HEK293 (cell line): ENCODE measurements at regions not wholly inside any gene's neighbourhood (a gene's known extent, or its start where the extent isn't known, plus 50 kb on each side); places are given as distances from the start of the nearest gene placed in this dataset.

Source experiments
- CTCF ChIP-seq: fragments of 450-650 bp; formaldehyde crosslinking; IDR thresholded peaks from 2 replicates; pipeline ENCODE4 v1.5.1; 2016; ENCODE audit warnings: missing biosample characterization, missing genetic modification characterization
- GLI2 ChIP-seq: fragments of 450-650 bp; formaldehyde crosslinking; IDR thresholded peaks from 2 replicates; pipeline ENCODE4; 2017; ENCODE audit warnings: missing biosample characterization, missing genetic modification characterization, low read depth, borderline replicate concordance
- PBX3 ChIP-seq: sonication (generic); formaldehyde crosslinking; IDR thresholded peaks from 2 replicates; pipeline ENCODE4 v1.8.1; 2022; ENCODE audit warnings: mild to moderate bottlenecking, moderate library complexity, missing genetic modification reagents
- SCRT1 ChIP-seq: fragments of 450-650 bp; formaldehyde crosslinking; IDR thresholded peaks from 2 replicates; pipeline ENCODE4 v1.5.1; 2016; ENCODE audit warnings: missing biosample characterization, missing genetic modification characterization, borderline replicate concordance
- TCF7L2 ChIP-seq: IDR thresholded peaks from 2 replicates; pipeline ENCODE4 v1.6.1; 2011; ENCODE audit warnings: low read depth, mild to moderate bottlenecking, inconsistent platforms, low read length, moderate library complexity, borderline replicate concordance
- ZBTB17 ChIP-seq: fragments of 450-650 bp; formaldehyde crosslinking; IDR thresholded peaks from 2 replicates; pipeline ENCODE4 v1.5.1; 2016; ENCODE audit warnings: missing biosample characterization, missing genetic modification characterization
- ZFP41 ChIP-seq: fragments of 450-650 bp; formaldehyde crosslinking; IDR thresholded peaks from 2 replicates; pipeline ENCODE4 v1.5.1; 2016; ENCODE audit warnings: missing biosample characterization, missing genetic modification characterization, borderline replicate concordance
- ZNF155 ChIP-seq: fragments of 450-650 bp; formaldehyde crosslinking; IDR thresholded peaks from 2 replicates; pipeline ENCODE4 v1.5.1; 2016; ENCODE audit warnings: missing biosample characterization, missing genetic modification characterization
- ZNF169 ChIP-seq: fragments of 450-650 bp; formaldehyde crosslinking; IDR thresholded peaks from 2 replicates; pipeline ENCODE4 v1.5.1; 2016; ENCODE audit warnings: missing biosample characterization, missing genetic modification characterization
- ZNF274 ChIP-seq, 2 experiments: fragments of 200-500 bp in 1 of 2; fragments of 450-650 bp in 1 of 2; sonication (Bioruptor generic) in 1 of 2; formaldehyde crosslinking in 1 of 2; IDR thresholded peaks; 2 replicates each; pipeline versions ENCODE4 v1.5.1 to v1.6.1; 2014 to 2016; ENCODE audit warnings: borderline replicate concordance in 1 of 2, inconsistent platforms in 1 of 2, low read length in 1 of 2, missing biosample characterization in 1 of 2, missing genetic modification characterization in 1 of 2
- ZNF280D ChIP-seq: fragments of 450-650 bp; formaldehyde crosslinking; IDR thresholded peaks from 2 replicates; pipeline ENCODE4 v1.5.1; 2016; ENCODE audit warnings: missing biosample characterization, missing genetic modification characterization
- ZNF394 ChIP-seq: fragments of 450-650 bp; formaldehyde crosslinking; IDR thresholded peaks from 2 replicates; pipeline ENCODE4 v1.5.1; 2016; ENCODE audit warnings: missing biosample characterization, missing genetic modification characterization, mild to moderate bottlenecking, moderate library complexity, borderline replicate concordance
- ZNF792 ChIP-seq: fragments of 450-650 bp; formaldehyde crosslinking; IDR thresholded peaks from 2 replicates; pipeline ENCODE4 v1.5.1; 2016; ENCODE audit warnings: missing biosample characterization, missing genetic modification characterization
- TF ChIP-seq, protein P1 (sequence below): fragments of 450-650 bp; formaldehyde crosslinking; IDR thresholded peaks from 2 replicates; pipeline ENCODE4 v1.5.1; 2016; ENCODE audit warnings: missing biosample characterization, missing genetic modification characterization, borderline replicate concordance

DNA sequence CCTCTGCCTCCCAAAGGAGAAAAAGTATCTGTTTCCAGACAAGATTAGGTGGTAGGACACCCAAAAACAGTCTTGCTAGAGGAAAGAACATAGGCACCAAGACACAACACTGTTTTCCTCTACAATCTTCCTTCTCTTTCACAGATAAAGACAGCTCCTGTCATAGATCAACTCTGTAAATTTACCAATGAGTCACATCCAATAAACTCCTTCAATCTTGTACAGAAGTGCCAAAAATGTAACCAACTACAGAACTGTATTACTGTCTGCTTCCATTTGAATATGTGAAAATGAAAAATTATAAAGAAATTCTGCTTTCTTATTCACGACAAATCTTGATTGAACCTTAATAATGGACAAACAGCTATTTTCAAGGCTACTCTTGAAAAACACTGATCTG lies 286.9 kb downstream of the PLK2 start:
- TF ChIP-seq PBX3 (CRISPR knock-in tag) (no peak), CTCF (tag by site-specific recombination) (no peak), ZNF394 (tag by site-specific recombination) (no peak), GLI2 (no peak), ZNF792 (no peak), ZNF169 (tag by site-specific recombination) (no peak), TCF7L2 (no peak), ZNF155 (no peak), ZNF274 (IDR thresholded peaks at IDR 0.05; ENCODE audit: low read length) (no peak), ZNF274 (tag by site-specific recombination; IDR thresholded peaks at IDR 0.05; ENCODE audit: borderline replicate concordance) (no peak), ZBTB17 (tag by site-specific recombination) (no peak), ZFP41 (no peak), ZNF280D (tag by site-specific recombination) (no peak), SCRT1 (tag by site-specific recombination) (no peak)
- TF ChIP-seq, protein P1, sequence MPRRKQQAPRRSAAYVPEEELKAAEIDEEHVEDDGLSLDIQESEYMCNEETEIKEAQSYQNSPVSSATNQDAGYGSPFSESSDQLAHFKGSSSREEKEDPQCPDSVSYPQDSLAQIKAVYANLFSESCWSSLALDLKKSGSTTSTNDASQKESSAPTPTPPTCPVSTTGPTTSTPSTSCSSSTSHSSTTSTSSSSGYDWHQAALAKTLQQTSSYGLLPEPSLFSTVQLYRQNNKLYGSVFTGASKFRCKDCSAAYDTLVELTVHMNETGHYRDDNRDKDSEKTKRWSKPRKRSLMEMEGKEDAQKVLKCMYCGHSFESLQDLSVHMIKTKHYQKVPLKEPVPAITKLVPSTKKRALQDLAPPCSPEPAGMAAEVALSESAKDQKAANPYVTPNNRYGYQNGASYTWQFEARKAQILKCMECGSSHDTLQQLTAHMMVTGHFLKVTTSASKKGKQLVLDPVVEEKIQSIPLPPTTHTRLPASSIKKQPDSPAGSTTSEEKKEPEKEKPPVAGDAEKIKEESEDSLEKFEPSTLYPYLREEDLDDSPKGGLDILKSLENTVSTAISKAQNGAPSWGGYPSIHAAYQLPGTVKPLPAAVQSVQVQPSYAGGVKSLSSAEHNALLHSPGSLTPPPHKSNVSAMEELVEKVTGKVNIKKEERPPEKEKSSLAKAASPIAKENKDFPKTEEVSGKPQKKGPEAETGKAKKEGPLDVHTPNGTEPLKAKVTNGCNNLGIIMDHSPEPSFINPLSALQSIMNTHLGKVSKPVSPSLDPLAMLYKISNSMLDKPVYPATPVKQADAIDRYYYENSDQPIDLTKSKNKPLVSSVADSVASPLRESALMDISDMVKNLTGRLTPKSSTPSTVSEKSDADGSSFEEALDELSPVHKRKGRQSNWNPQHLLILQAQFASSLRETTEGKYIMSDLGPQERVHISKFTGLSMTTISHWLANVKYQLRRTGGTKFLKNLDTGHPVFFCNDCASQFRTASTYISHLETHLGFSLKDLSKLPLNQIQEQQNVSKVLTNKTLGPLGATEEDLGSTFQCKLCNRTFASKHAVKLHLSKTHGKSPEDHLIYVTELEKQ (tag by site-specific recombination): no peak
